ENCODE measurements at regions not wholly inside any gene's neighbourhood (a gene's known extent, or its start where the extent isn't known, plus 50 kb on each side); places are given as distances from the start of the nearest gene placed in this dataset.

DNA sequence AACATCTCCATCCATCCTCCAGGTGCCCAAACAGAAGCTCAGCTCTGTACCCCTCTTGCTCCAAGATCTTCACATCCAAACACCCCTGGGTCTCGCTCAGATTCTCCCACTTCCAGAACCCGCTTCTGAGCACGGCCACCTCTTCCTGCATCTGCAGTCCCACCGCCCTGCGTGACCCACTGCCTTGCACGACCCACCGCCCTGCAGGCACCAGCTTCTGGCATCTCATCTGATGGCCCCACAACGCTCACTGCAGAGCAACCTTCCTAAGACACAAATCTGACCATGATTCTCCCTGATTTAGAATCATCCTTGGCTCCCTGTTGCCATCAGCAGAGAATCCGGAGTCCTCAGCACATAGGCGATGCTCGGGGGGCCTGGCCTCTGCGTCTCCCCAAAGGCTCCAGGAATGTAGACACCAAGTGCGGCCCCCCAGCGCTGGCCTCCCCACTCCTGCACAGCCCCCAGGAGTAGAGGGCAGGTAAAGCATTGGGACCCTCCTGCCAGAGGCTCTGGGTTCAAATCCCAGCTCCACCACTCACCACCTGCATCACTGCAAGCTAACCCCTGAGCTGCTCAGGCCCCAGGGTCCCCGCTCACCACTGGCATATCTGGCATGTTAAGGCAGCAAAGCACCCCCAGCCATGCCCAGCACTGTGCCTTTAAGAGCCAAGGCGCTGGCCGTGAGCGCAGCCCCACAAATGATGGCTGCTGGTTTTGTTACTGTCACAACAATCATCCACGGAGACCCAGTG lies 459.3 kb downstream of the BRD1 start:
- TF ChIP-seq CTCF (IDR thresholded peaks at IDR 0.05; ENCODE audit: low read depth, low read length, poor library complexity, severe bottlenecking): no peak
- TF ChIP-seq EZH2phosphoT487 (IDR thresholded peaks at IDR 0.05; ENCODE audit: borderline replicate concordance, low read length): no peak
